Fibroblast of pulmonary artery (primary cell): ENCODE measurements at regions not wholly inside any gene's neighbourhood (a gene's known extent, or its start where the extent isn't known, plus 50 kb on each side); places are given as distances from the start of the nearest gene placed in this dataset.

ENCODE experiments used
- DNase-seq: peaks from one replicate; pipeline ENCODE4 v3.0.0-alpha.2; 2010; ENCODE audit warnings: low read depth
- H3K4me3 ChIP-seq: replicated peaks from 2 replicates; pipeline ENCODE4 v1.5.1; 2011; ENCODE audit warnings: low read depth, mild to moderate bottlenecking, control low read depth, low read length, moderate library complexity
- CTCF ChIP-seq: IDR thresholded peaks from 2 replicates; pipeline ENCODE4 v1.5.1; 2011; ENCODE audit warnings: mild to moderate bottlenecking, control low read depth, low read length, inconsistent platforms; ENCODE audit errors: missing control alignments

GRCh38 chr11:37812281-37812880 is 1214.3 kb upstream of the RAG2 start:
- DNase-seq, result no peak
- H3K4me3 ChIP-seq, result no peak overlapping the region
- TF ChIP-seq CTCF, result no peak

GRCh38 chr11:37811349-37811748 is 1213.3 kb upstream of the RAG2 start:
- TF ChIP-seq CTCF, result no peak
- H3K4me3 ChIP-seq, result no peak overlapping the region
- no peak for DNase-seq

- no peak for TF ChIP-seq CTCF
- H3K4me3 ChIP-seq, result no peak overlapping the region
- peak; percentile 43 for DNase-seq
Measured at GRCh38 chr11:37804666-37805065, 1206.6 kb upstream of the RAG2 start.

- TF ChIP-seq CTCF, result no peak
- peak; percentile 95 for DNase-seq
Measured at GRCh38 chr11:37788141-37788877, 1190.3 kb upstream of the RAG2 start.

GRCh38 chr11:37786214-37786755 is 1188.2 kb upstream of the RAG2 start:
- peak; percentile 86 for DNase-seq
- H3K4me3 ChIP-seq, result no peak overlapping the region
- no peak for TF ChIP-seq CTCF

More at GRCh38 chr11:37788141-37788877, 1190.3 kb upstream of the RAG2 start:
- H3K4me3 ChIP-seq, result no peak overlapping the region

GRCh38 chr11:37774441-37774840 is 1176.4 kb upstream of the RAG2 start:
- DNase-seq, result no peak
- no peak for TF ChIP-seq CTCF

GRCh38 chr11:37770145-37770544 is 1172.1 kb upstream of the RAG2 start:
- peak; percentile 28 for DNase-seq
- no peak overlapping the region for H3K4me3 ChIP-seq
- no peak for TF ChIP-seq CTCF

More at GRCh38 chr11:37774441-37774840, 1176.4 kb upstream of the RAG2 start:
- no peak overlapping the region for H3K4me3 ChIP-seq
